Endodermal cell (in vitro differentiated cells): ENCODE measurements at regions not wholly inside any gene's neighbourhood (a gene's known extent, or its start where the extent isn't known, plus 50 kb on each side); places are given as distances from the start of the nearest gene placed in this dataset.

Experiments used
- DNase-seq: peaks from one replicate; pipeline ENCODE4 v3.0.0-alpha.2; 2017
- H3K27ac ChIP-seq: 2 replicates; pipeline ENCODE4 v1.5.1; 2013; ENCODE audit warnings: mild to moderate bottlenecking, low read depth, low read length, moderate library complexity
- H3K27me3 ChIP-seq: 2 replicates; pipeline ENCODE4 v1.6.1; 2013; ENCODE audit warnings: mild to moderate bottlenecking, low read length, moderate library complexity; ENCODE audit not compliant: insufficient read depth, control insufficient read depth, poor library complexity, severe bottlenecking
- H3K36me3 ChIP-seq: 2 replicates; pipeline ENCODE4 v1.7.0; 2013; ENCODE audit warnings: mild to moderate bottlenecking, low read length, moderate library complexity; ENCODE audit not compliant: control insufficient read depth, insufficient read depth
- H3K4me1 ChIP-seq: one replicate; pipeline ENCODE4 v1.7.0; 2013; ENCODE audit warnings: low read length; ENCODE audit not compliant: control insufficient read depth, insufficient read depth
- H3K4me3 ChIP-seq: 2 replicates; pipeline ENCODE4 v1.5.1; 2013; ENCODE audit warnings: mild to moderate bottlenecking, low read length, moderate library complexity
- H3K9ac ChIP-seq: 2 replicates; pipeline ENCODE4 v1.6.1; 2013; ENCODE audit warnings: mild to moderate bottlenecking, low read length, moderate library complexity; ENCODE audit not compliant: poor library complexity, severe bottlenecking; ENCODE audit errors: extremely low read depth
- H3K9me3 ChIP-seq: 2 replicates; pipeline ENCODE4 v1.6.1; 2013; ENCODE audit warnings: mild to moderate bottlenecking, low read length, moderate library complexity; ENCODE audit not compliant: control insufficient read depth
- H3K27ac Mint-ChIP-seq: 2 replicates; pipeline ENCODE4 v1.8.0; 2020; ENCODE audit warnings: mixed read lengths
- H3K27me3 Mint-ChIP-seq: 2 replicates; pipeline ENCODE4 v1.8.0; 2021; ENCODE audit warnings: mild to moderate bottlenecking, mixed read lengths; ENCODE audit not compliant: insufficient read depth
- H3K36me3 Mint-ChIP-seq: 2 replicates; pipeline ENCODE4 v1.8.0; 2020; ENCODE audit warnings: low read depth, mixed read lengths
- H3K4me1 Mint-ChIP-seq: 2 replicates; pipeline ENCODE4 v1.8.0; 2020; ENCODE audit warnings: mixed read lengths
- H3K4me3 Mint-ChIP-seq: 2 replicates; pipeline ENCODE4 v1.8.0; 2020; ENCODE audit warnings: mild to moderate bottlenecking, moderate library complexity, mixed read lengths
- H3K9me3 Mint-ChIP-seq: 2 replicates; pipeline ENCODE4 v1.8.0; 2020; ENCODE audit warnings: mild to moderate bottlenecking, mixed read lengths
- WGBS, 2 experiments: methylation state at CpG; one replicate each; pipeline versions ENCODE4 v1.1.5 to v1.1.7; 2013; ENCODE audit warnings: missing lambda C conversion rate in 2 of 2, mixed read lengths in 1 of 2; ENCODE audit not compliant: insufficient coverage in 1 of 2, insufficient read length in 1 of 2; 5-methylcytosine and 5-hydroxymethylcytosine counted together
- TF ChIP-seq, protein P1 (sequence below): fragments of 200-600 bp; sonication (generic); conservative IDR thresholded peaks from 2 replicates; pipeline ENCODE4 v1.5.0; 2021; ENCODE audit warnings: antibody characterized with exemption, mild to moderate bottlenecking

DNA sequence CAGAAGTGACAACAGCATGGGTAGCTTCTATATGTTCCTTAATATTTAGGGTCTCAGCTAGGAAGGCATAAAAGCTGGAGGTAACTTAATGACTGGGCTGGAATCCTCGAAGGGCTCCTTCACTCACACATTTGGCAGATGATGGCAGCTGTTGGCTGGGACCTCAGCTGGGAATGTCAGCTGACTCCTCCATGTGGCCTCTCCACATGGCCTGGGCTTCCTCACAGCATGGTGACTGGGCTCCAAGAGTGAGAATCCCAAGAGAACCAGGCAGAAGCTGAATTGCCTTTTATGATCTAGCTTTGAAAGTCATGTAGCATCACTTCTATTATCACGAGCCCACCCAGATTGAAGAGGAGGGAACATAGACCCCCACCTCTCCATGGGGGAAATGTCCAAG is 54.9 kb downstream of the TET3 start:
- Mint-ChIP-seq H3K27ac (no peak overlapping the region), H3K4me3 (no peak overlapping the region), H3K27me3 (no peaks in the 10 kb centered on the region), H3K9me3 (no peaks in the 10 kb centered on the region), H3K4me1 (peaks cover 54% of the 10 kb centered on the region), H3K36me3 (no peaks in the 10 kb centered on the region)
- TF ChIP-seq, protein P1, sequence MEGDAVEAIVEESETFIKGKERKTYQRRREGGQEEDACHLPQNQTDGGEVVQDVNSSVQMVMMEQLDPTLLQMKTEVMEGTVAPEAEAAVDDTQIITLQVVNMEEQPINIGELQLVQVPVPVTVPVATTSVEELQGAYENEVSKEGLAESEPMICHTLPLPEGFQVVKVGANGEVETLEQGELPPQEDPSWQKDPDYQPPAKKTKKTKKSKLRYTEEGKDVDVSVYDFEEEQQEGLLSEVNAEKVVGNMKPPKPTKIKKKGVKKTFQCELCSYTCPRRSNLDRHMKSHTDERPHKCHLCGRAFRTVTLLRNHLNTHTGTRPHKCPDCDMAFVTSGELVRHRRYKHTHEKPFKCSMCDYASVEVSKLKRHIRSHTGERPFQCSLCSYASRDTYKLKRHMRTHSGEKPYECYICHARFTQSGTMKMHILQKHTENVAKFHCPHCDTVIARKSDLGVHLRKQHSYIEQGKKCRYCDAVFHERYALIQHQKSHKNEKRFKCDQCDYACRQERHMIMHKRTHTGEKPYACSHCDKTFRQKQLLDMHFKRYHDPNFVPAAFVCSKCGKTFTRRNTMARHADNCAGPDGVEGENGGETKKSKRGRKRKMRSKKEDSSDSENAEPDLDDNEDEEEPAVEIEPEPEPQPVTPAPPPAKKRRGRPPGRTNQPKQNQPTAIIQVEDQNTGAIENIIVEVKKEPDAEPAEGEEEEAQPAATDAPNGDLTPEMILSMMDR, result no peak
- DNase-seq, result no peak
- Histone ChIP-seq H3K4me3 (no peak overlapping the region), H3K9ac (no peak overlapping the region), H3K9me3 (no peaks in the 10 kb centered on the region), H3K36me3 (no peaks in the 10 kb centered on the region), H3K27ac (no peak overlapping the region), H3K27me3 (no peaks in the 10 kb centered on the region), H3K4me1 (peaks cover 17% of the 10 kb centered on the region)
- 95 to 100% methylated on average over 2 of the region's 2 CpGs for WGBS, 2 experiments

DNA sequence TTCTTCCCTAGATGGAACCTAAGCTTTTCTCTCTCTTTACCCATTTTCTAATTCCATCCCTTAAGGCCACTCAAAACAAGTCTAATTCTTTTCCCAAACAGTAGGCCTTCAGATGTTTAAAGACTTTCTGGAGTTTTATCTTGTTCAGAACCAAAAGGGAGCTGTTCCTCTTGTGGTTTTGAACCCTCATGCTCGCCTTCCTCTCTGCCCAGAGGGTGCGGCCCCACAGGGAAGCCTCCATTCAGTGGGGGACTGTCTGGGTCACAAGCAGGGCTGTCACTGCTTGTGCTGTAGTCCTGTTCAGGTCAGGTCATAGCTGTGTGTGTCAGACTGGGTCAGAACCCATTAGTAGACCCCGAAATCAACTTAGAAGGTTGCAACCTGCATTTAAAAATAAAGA is 56.5 kb downstream of the TET3 start:
- H3K27me3 Mint-ChIP-seq, result no peaks in the 10 kb centered on the region
- peaks cover 57% of the 10 kb centered on the region for H3K4me1 Mint-ChIP-seq
- H3K27me3 ChIP-seq, result no peaks in the 10 kb centered on the region
- DNase-seq, result no peak
- TF ChIP-seq, protein P1, result no peak
- peaks cover 16% of the 10 kb centered on the region for H3K4me1 ChIP-seq
- H3K27ac Mint-ChIP-seq, result no peak overlapping the region
- no peaks in the 10 kb centered on the region for H3K36me3 Mint-ChIP-seq
- H3K4me3 ChIP-seq, result no peak overlapping the region
- H3K36me3 ChIP-seq, result no peaks in the 10 kb centered on the region
- 95 to 100% methylated on average over 3 of the region's 3 CpGs for WGBS, 2 experiments
- no peaks in the 10 kb centered on the region for H3K9me3 Mint-ChIP-seq
- H3K9me3 ChIP-seq, result no peaks in the 10 kb centered on the region
- H3K9ac ChIP-seq, result no peak overlapping the region
- H3K4me3 Mint-ChIP-seq, result no peak overlapping the region
- H3K27ac ChIP-seq, result no peak overlapping the region

DNA sequence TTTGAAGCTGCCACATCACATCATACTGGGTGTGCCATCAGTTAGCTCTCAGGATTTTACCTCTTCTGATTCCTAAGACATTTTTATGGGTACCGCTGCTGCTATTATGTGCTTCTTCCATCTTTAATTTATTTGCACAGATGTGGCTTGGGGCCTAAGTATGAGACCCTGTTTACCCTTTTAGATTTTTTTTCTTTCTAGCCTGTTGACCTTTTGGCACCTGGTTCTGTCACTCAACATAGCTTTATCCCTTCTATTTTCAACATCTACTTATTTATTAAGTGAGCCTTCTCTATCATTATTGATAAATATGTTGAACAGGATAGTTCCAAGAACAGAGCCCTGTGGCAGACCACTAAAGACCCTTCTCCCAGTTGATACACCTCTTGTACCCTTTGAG is 57.0 kb downstream of the TET3 start:
- H3K4me3 ChIP-seq, result no peak overlapping the region
- Mint-ChIP-seq H3K27me3 (no peaks in the 10 kb centered on the region), H3K9me3 (no peaks in the 10 kb centered on the region), H3K27ac (no peak overlapping the region), H3K4me3 (no peak overlapping the region), H3K4me1 (peaks cover 52% of the 10 kb centered on the region), H3K36me3 (peaks cover under 1% of the 10 kb centered on the region)
- TF ChIP-seq, protein P1, result no peak
- WGBS, 2 experiments, result 95 to 100% methylated on average over 1 of the region's 1 CpG
- DNase-seq, result no peak
- no peaks in the 10 kb centered on the region for H3K9me3 ChIP-seq
- H3K27me3 ChIP-seq, result no peaks in the 10 kb centered on the region
- peaks cover 16% of the 10 kb centered on the region for H3K4me1 ChIP-seq
- H3K36me3 ChIP-seq, result peaks cover 4% of the 10 kb centered on the region
- H3K27ac ChIP-seq, result no peak overlapping the region
- no peak overlapping the region for H3K9ac ChIP-seq
